ENCODE measurements at regions not wholly inside any gene's neighbourhood (a gene's known extent, or its start where the extent isn't known, plus 50 kb on each side); places are given as distances from the start of the nearest gene placed in this dataset.

DNA sequence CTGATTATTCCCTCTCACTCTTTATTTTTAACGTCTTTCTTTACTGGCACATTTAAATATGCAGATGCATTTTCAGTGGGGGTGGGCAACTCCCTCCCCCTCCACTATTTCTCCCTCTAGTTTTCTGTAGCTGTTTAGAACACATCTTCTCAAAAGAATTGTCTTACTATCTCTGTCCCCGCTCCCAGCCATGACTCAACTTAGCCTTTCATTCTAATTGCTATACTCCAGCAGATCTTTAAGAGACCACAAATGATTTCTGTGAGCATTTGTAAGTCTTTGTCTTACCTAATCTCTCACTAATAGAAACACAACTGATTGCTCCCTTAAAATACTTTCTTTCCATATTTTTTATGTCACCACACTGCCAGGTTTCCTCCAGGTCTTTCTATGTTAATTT lies 350.9 kb downstream of the SPRY2 start:
- TF ChIP-seq, protein P1, sequence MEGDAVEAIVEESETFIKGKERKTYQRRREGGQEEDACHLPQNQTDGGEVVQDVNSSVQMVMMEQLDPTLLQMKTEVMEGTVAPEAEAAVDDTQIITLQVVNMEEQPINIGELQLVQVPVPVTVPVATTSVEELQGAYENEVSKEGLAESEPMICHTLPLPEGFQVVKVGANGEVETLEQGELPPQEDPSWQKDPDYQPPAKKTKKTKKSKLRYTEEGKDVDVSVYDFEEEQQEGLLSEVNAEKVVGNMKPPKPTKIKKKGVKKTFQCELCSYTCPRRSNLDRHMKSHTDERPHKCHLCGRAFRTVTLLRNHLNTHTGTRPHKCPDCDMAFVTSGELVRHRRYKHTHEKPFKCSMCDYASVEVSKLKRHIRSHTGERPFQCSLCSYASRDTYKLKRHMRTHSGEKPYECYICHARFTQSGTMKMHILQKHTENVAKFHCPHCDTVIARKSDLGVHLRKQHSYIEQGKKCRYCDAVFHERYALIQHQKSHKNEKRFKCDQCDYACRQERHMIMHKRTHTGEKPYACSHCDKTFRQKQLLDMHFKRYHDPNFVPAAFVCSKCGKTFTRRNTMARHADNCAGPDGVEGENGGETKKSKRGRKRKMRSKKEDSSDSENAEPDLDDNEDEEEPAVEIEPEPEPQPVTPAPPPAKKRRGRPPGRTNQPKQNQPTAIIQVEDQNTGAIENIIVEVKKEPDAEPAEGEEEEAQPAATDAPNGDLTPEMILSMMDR (IDR thresholded peaks at IDR 0.05; ENCODE audit: insufficient read depth, low read length, poor library complexity, severe bottlenecking), result no peak
- TF ChIP-seq EZH2phosphoT487 (conservative IDR thresholded peaks at IDR 0.05; ENCODE audit: low read length), result no peak

Data from SU-DHL-6 (cell line).